ENCODE measurements at regions not wholly inside any gene's neighbourhood (a gene's known extent, or its start where the extent isn't known, plus 50 kb on each side); places are given as distances from the start of the nearest gene placed in this dataset.

- Histone ChIP-seq H3K27ac (ENCODE audit: control insufficient read depth, insufficient read depth, low read length) (no peak overlapping the region), H3K4me1 (ENCODE audit: control insufficient read depth, extremely low read depth, insufficient read depth, low read length) (no peaks in the 10 kb centered on the region), H4K20me1 (ENCODE audit: control insufficient read depth, extremely low read depth, insufficient read depth, low read length) (no peaks in the 10 kb centered on the region), H3K9me3 (ENCODE audit: control insufficient read depth, low read depth, low read length) (peaks cover 15% of the 10 kb centered on the region), H3K4me2 (ENCODE audit: control insufficient read depth, extremely low read depth, insufficient read depth, low read depth, low read length) (no peak overlapping the region), H3K4me3 (ENCODE audit: control insufficient read depth in 2 of 3, extremely low read depth in 1 of 3, insufficient read depth in 2 of 3, low read depth in 1 of 3, low read length in 3 of 3) (no peak overlapping the region), H3K9me1 (ENCODE audit: control insufficient read depth, extremely low read depth, insufficient read depth, low read length) (no peaks in the 10 kb centered on the region), H3K36me3 (ENCODE audit: control insufficient read depth in 2 of 2, extremely low read depth in 1 of 2, insufficient read depth in 2 of 2, low read length in 2 of 2) (no peaks in the 10 kb centered on the region), H3K79me2 (ENCODE audit: control insufficient read depth, insufficient read depth, low read length) (no peaks in the 10 kb centered on the region), H2AFZ (ENCODE audit: control insufficient read depth, low read length) (no peak overlapping the region), H3K9ac (ENCODE audit: control insufficient read depth, extremely low read depth, insufficient read depth, low read length) (no peak overlapping the region), H3K27me3 (ENCODE audit: control insufficient read depth, extremely low read depth, insufficient read depth, low read length) (no peaks in the 10 kb centered on the region)
- dilution Hi-C loops (cut with MboI; ENCODE audit: extremely low pct_ligation_motif_present, low sequenced_read_pairs) = no loop called here
- DNase-seq (ENCODE audit: low read depth, low spot score) (no peak), FAIRE-seq (no peak)
- no peak for TF ChIP-seq EZH2 (IDR thresholded peaks at IDR 0.05; ENCODE audit: low read length)
- TF ChIP-seq, protein P1, sequence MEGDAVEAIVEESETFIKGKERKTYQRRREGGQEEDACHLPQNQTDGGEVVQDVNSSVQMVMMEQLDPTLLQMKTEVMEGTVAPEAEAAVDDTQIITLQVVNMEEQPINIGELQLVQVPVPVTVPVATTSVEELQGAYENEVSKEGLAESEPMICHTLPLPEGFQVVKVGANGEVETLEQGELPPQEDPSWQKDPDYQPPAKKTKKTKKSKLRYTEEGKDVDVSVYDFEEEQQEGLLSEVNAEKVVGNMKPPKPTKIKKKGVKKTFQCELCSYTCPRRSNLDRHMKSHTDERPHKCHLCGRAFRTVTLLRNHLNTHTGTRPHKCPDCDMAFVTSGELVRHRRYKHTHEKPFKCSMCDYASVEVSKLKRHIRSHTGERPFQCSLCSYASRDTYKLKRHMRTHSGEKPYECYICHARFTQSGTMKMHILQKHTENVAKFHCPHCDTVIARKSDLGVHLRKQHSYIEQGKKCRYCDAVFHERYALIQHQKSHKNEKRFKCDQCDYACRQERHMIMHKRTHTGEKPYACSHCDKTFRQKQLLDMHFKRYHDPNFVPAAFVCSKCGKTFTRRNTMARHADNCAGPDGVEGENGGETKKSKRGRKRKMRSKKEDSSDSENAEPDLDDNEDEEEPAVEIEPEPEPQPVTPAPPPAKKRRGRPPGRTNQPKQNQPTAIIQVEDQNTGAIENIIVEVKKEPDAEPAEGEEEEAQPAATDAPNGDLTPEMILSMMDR (optimal IDR thresholded peaks at IDR 0.05 in 1 of 3, IDR thresholded peaks at IDR 0.05 in 1 of 3, conservative IDR thresholded peaks at IDR 0.05 in 1 of 3; ENCODE audit: extremely low read depth in 1 of 3, insufficient read depth in 2 of 3, low read length in 3 of 3) = no peak
Measured at GRCh38 chr10:130792096-130792845, 519.2 kb downstream of the TCERG1L start.

DNA sequence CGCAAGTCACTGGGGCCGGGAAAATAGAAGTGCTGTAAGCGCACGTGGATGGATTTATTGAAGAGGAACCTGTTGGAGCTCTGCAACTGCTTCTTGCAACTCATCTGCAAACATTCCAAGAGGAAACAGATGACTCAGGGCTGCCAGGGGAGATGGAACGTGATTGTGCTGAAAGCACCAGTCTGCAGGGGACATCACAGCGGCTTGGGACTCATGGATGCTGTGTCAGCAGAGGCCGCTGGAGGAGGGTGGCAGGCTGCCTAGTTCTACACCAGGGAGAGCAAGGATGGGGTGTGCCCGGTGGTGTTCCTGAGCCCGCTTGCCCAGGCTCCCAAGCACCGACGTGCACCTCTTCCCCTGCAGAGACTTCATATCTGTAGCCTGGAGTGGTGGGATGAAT is 515.7 kb downstream of the TCERG1L start:
- Histone ChIP-seq H3K9ac (ENCODE audit: control insufficient read depth, extremely low read depth, insufficient read depth, low read length) (no peak overlapping the region), H3K27ac (ENCODE audit: control insufficient read depth, insufficient read depth, low read length) (no peak overlapping the region), H3K36me3 (ENCODE audit: control insufficient read depth in 2 of 2, extremely low read depth in 1 of 2, insufficient read depth in 2 of 2, low read length in 2 of 2) (no peaks in the 10 kb centered on the region), H3K4me2 (ENCODE audit: control insufficient read depth, extremely low read depth, insufficient read depth, low read depth, low read length) (no peak overlapping the region), H3K9me1 (ENCODE audit: control insufficient read depth, extremely low read depth, insufficient read depth, low read length) (no peaks in the 10 kb centered on the region), H2AFZ (ENCODE audit: control insufficient read depth, low read length) (no peak overlapping the region), H3K27me3 (ENCODE audit: control insufficient read depth, extremely low read depth, insufficient read depth, low read length) (no peaks in the 10 kb centered on the region), H4K20me1 (ENCODE audit: control insufficient read depth, extremely low read depth, insufficient read depth, low read length) (no peaks in the 10 kb centered on the region), H3K4me1 (ENCODE audit: control insufficient read depth, extremely low read depth, insufficient read depth, low read length) (no peaks in the 10 kb centered on the region), H3K4me3 (ENCODE audit: control insufficient read depth in 2 of 3, extremely low read depth in 1 of 3, insufficient read depth in 2 of 3, low read depth in 1 of 3, low read length in 3 of 3) (no peak overlapping the region), H3K9me3 (ENCODE audit: control insufficient read depth, low read depth, low read length) (peaks cover 10% of the 10 kb centered on the region), H3K79me2 (ENCODE audit: control insufficient read depth, insufficient read depth, low read length) (no peaks in the 10 kb centered on the region)
- FAIRE-seq = no peak
- TF ChIP-seq, protein P1 (optimal IDR thresholded peaks at IDR 0.05 in 1 of 3, IDR thresholded peaks at IDR 0.05 in 1 of 3, conservative IDR thresholded peaks at IDR 0.05 in 1 of 3; ENCODE audit: extremely low read depth in 1 of 3, insufficient read depth in 2 of 3, low read length in 3 of 3) = no peak
- no peak for TF ChIP-seq EZH2 (IDR thresholded peaks at IDR 0.05; ENCODE audit: low read length)
- dilution Hi-C loops (cut with MboI; ENCODE audit: extremely low pct_ligation_motif_present, low sequenced_read_pairs) = no loop called here
- DNase-seq (ENCODE audit: low read depth, low spot score) = no peak
